ENCODE measurements at regions not wholly inside any gene's neighbourhood (a gene's known extent, or its start where the extent isn't known, plus 50 kb on each side); places are given as distances from the start of the nearest gene placed in this dataset.

DNA sequence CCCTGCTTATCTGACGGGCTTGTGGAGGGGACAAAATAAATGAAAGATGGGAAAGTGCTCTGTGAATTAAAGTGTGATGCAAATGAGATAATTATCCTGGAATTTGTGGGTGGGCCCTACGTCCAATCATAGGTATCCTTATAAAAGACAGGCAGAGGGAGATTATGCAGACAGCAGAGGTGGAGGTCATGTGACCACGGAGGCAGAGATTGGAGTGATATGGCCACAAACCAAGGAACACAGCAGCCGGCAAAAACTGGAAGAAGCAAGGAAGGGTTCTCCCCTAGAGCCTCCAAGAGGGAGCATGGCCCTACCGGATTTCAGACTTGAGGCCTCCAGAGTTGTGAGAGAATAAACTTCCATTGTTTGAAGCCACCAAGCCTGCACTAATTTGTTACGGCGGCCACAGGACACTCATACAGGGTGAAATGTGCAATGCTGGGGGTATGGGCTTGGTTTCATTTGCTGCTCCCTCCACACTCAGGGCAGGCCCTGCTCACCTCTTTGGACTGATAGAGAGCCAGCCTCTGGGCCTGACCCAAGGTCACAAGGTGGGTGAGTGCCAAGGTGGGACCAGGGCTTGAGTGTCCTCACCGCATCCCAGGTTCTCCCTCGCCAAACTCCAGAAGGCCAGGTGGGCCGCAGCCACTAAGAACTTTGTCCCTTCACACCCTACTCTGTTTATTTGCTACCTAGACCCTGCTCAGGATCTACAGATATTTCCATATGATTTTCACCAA is 149.6 kb upstream of the TNRC6C start:
- Histone ChIP-seq H3K36me3 (no peaks in the 10 kb centered on the region), H3K27ac (no peak overlapping the region), H3K4me1 (peaks cover 5 to 16% of the 10 kb centered on the region in 2 donors), H3K4me3 (no peak overlapping the region), H3K27me3 (no peaks in the 10 kb centered on the region), H3K9me3 (no peaks in the 10 kb centered on the region)
- intact Hi-C loops (cut with DNase I; ENCODE audit: low total_unique reads), result no loop called here
- no peak for DNase-seq
- TF ChIP-seq, protein P1, sequence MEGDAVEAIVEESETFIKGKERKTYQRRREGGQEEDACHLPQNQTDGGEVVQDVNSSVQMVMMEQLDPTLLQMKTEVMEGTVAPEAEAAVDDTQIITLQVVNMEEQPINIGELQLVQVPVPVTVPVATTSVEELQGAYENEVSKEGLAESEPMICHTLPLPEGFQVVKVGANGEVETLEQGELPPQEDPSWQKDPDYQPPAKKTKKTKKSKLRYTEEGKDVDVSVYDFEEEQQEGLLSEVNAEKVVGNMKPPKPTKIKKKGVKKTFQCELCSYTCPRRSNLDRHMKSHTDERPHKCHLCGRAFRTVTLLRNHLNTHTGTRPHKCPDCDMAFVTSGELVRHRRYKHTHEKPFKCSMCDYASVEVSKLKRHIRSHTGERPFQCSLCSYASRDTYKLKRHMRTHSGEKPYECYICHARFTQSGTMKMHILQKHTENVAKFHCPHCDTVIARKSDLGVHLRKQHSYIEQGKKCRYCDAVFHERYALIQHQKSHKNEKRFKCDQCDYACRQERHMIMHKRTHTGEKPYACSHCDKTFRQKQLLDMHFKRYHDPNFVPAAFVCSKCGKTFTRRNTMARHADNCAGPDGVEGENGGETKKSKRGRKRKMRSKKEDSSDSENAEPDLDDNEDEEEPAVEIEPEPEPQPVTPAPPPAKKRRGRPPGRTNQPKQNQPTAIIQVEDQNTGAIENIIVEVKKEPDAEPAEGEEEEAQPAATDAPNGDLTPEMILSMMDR (IDR thresholded peaks at IDR 0.05), result no peak

DNA sequence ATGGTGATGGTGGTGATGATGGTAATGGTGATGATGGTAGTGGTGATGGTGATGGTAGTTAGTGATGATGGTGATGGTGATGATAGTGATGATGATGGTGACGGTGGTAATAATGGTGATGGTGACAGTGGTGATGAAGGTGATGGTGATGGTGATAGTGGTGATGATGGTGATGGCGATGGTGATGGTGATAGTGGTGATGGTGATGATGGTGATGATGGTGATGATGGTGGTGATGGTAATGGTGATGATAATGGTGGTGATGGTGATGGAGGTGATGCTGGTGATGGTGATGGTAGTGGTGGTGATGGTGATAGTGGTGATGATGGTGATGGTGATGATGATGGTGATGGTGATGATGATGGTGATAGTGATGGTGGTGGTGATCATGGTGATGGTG is 148.7 kb upstream of the TNRC6C start:
- H3K9me3 ChIP-seq, result no peaks in the 10 kb centered on the region
- H3K4me3 ChIP-seq, result no peak overlapping the region
- intact Hi-C loops (cut with DNase I; ENCODE audit: low total_unique reads), result no loop called here
- peaks cover 5 to 16% of the 10 kb centered on the region in 2 donors for H3K4me1 ChIP-seq
- no peak for DNase-seq
- H3K36me3 ChIP-seq, result no peaks in the 10 kb centered on the region
- TF ChIP-seq POLR2A (IDR thresholded peaks at IDR 0.05), result no peak
- TF ChIP-seq, protein P1 (IDR thresholded peaks at IDR 0.05), result no peak
- no peaks in the 10 kb centered on the region for H3K27me3 ChIP-seq
- no peak overlapping the region for H3K27ac ChIP-seq

DNA sequence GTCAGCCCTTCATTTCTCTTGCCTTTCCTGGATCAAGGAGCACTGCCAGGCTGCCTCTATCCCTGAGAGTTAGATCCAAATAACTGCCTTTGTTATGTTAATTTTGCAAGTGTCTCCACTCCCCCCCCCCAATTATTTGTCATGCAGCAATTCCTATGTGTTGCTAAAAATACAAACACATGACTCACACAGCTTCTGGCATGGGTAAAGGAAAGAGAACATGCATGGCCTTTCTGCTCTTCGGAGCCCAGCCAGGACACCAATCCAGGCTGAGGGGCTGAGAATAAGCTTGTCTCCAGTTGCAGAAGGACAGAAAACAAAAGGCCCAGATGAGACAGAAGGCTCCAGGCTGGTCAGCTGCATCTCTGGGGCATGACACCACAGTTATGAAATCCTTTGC is 148.0 kb upstream of the TNRC6C start:
- intact Hi-C loops (cut with DNase I; ENCODE audit: low total_unique reads), result no loop called here
- TF ChIP-seq POLR2A (IDR thresholded peaks at IDR 0.05), result no peak
- TF ChIP-seq, protein P1 (IDR thresholded peaks at IDR 0.05), result no peak

DNA sequence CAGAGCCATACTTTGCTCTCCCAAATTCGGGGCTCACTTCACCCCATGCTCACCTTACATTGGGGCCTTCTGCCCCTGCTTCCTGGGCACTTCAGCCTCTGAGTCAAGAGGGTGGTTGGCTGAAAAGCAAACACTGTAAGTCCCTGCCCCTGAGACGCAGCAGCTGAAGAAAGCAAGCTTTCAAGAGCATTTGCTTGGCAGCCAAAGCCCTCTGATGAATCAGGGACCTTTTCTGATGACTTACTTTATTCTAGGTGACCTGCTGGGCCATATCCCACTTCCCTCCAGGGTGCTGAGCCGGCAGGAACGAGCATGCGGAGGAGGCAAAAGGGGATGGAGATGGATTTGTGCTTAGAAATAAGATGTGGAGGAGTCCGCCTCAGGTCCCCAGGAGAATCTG is 147.0 kb upstream of the TNRC6C start:
- Histone ChIP-seq H3K9me3 (no peaks in the 10 kb centered on the region), H3K27me3 (no peaks in the 10 kb centered on the region), H3K4me3 (no peak overlapping the region), H3K4me1 (peaks cover 5 to 16% of the 10 kb centered on the region in 2 donors), H3K36me3 (no peaks in the 10 kb centered on the region), H3K27ac (peak overlapping the region; percentile 48 to 60)
- no peak for DNase-seq
- no peak for TF ChIP-seq POLR2A (IDR thresholded peaks at IDR 0.05)
- TF ChIP-seq, protein P1 (IDR thresholded peaks at IDR 0.05), result no peak
- intact Hi-C loops (cut with DNase I; ENCODE audit: low total_unique reads), result no loop called here

More for the DNA sequence above, 148.0 kb upstream of the TNRC6C start:
- Histone ChIP-seq H3K27me3 (no peaks in the 10 kb centered on the region), H3K4me3 (no peak overlapping the region), H3K9me3 (no peaks in the 10 kb centered on the region), H3K4me1 (peaks cover 5 to 16% of the 10 kb centered on the region in 2 donors), H3K36me3 (no peaks in the 10 kb centered on the region), H3K27ac (peak overlapping the region; percentile 48 to 60)
- DNase-seq, result peak; percentile 71 to 72

DNA sequence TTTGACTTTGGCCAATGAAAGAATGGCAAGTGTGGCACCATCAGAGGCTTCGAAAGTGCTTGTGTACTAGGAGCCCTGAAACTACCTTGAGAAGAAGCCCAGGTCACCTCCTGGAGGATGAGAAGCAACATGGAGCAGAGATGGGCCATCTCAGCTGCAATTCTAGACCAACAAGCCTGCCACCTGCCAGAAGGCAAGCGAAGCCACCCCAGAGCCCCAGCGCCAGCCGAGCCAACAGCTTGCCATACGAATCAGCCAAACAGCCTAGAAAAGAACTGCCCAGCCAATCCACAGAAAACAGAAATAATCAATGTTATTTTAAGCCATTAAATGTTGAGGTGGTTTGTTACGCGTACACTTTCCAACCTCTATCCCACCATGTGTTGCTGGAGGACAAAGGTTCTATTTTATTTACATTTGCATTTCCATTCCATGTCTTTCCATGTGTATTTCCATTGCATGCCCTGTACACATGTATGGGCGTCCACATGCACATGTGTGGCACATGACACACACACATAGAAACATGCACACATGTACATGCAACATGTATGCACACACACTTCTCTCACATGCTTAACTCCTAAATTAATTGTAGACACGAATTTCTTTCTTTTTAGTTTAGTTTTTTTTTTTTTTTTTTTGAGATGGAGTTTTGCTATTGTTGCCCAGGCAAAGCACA is 144.3 kb upstream of the TNRC6C start:
- no peaks in the 10 kb centered on the region for H3K9me3 ChIP-seq
- intact Hi-C loops (cut with DNase I; ENCODE audit: low total_unique reads), result no loop called here
- H3K4me3 ChIP-seq, result no peak overlapping the region
- H3K4me1 ChIP-seq, result peaks cover 5 to 16% of the 10 kb centered on the region in 2 donors
- no peak overlapping the region for H3K27ac ChIP-seq
- no peak for DNase-seq
- H3K27me3 ChIP-seq, result no peaks in the 10 kb centered on the region
- TF ChIP-seq, protein P1 (IDR thresholded peaks at IDR 0.05), result no peak
- TF ChIP-seq POLR2A (IDR thresholded peaks at IDR 0.05), result no peak
- no peaks in the 10 kb centered on the region for H3K36me3 ChIP-seq
